ENCODE measurements at regions not wholly inside any gene's neighbourhood (a gene's known extent, or its start where the extent isn't known, plus 50 kb on each side); places are given as distances from the start of the nearest gene placed in this dataset.

- no peak for TF ChIP-seq POLR2AphosphoS5 (IDR thresholded peaks at IDR 0.05)
- no peak for TF ChIP-seq EP300 (IDR thresholded peaks at IDR 0.05; ENCODE audit: low read depth)
Observed at GRCh38 chr3:194900854-194901522, 215.3 kb downstream of the FAM43A start.

All from transverse colon (tissue), 3 donors.